ENCODE measurements at regions not wholly inside any gene's neighbourhood (a gene's known extent, or its start where the extent isn't known, plus 50 kb on each side); places are given as distances from the start of the nearest gene placed in this dataset.

- TF ChIP-seq, protein P1, sequence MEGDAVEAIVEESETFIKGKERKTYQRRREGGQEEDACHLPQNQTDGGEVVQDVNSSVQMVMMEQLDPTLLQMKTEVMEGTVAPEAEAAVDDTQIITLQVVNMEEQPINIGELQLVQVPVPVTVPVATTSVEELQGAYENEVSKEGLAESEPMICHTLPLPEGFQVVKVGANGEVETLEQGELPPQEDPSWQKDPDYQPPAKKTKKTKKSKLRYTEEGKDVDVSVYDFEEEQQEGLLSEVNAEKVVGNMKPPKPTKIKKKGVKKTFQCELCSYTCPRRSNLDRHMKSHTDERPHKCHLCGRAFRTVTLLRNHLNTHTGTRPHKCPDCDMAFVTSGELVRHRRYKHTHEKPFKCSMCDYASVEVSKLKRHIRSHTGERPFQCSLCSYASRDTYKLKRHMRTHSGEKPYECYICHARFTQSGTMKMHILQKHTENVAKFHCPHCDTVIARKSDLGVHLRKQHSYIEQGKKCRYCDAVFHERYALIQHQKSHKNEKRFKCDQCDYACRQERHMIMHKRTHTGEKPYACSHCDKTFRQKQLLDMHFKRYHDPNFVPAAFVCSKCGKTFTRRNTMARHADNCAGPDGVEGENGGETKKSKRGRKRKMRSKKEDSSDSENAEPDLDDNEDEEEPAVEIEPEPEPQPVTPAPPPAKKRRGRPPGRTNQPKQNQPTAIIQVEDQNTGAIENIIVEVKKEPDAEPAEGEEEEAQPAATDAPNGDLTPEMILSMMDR (IDR thresholded peaks at IDR 0.05 in 4 of 5, conservative IDR thresholded peaks at IDR 0.05 in 1 of 5): no peak
- no peak for TF ChIP-seq POLR2A (IDR thresholded peaks at IDR 0.05)
These were observed 81.0 kb downstream of the TMX1 start for GRCh38 chr14:51321036-51321435.

Data from gastrocnemius medialis (tissue), 4 donors.